ENCODE measurements at regions not wholly inside any gene's neighbourhood (a gene's known extent, or its start where the extent isn't known, plus 50 kb on each side); places are given as distances from the start of the nearest gene placed in this dataset.

DNA sequence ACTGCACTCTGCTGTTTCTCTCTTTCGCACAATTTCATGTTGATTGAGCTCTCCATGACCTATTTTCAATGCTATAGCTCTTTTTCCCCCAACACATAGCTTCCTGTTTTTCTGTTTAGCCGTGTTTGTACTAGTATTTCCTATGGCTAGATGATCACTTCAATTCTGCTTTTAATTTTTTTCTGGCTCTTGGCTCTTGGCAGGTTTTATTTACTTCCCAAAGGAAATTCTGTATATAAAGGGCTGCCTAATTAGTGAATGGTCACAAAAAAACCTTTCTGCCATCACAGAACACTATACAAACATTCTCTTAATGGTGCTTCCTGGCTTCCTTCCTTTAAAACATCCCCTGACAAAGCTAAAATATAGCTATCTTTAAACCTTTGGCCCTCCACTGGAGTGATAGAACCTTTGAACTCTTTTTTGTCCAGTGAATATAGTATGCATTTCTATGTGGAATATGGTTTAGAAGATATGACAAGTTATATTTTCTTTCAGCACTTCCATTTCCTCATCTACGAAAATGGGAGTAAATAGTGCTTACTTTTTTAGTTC lies 88.2 kb downstream of the RASSF9 start:
- TF ChIP-seq, protein P1, sequence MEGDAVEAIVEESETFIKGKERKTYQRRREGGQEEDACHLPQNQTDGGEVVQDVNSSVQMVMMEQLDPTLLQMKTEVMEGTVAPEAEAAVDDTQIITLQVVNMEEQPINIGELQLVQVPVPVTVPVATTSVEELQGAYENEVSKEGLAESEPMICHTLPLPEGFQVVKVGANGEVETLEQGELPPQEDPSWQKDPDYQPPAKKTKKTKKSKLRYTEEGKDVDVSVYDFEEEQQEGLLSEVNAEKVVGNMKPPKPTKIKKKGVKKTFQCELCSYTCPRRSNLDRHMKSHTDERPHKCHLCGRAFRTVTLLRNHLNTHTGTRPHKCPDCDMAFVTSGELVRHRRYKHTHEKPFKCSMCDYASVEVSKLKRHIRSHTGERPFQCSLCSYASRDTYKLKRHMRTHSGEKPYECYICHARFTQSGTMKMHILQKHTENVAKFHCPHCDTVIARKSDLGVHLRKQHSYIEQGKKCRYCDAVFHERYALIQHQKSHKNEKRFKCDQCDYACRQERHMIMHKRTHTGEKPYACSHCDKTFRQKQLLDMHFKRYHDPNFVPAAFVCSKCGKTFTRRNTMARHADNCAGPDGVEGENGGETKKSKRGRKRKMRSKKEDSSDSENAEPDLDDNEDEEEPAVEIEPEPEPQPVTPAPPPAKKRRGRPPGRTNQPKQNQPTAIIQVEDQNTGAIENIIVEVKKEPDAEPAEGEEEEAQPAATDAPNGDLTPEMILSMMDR (IDR thresholded peaks at IDR 0.05): no peak
- ChIA-PET POLR2A (no interaction called here), CTCF (no interaction called here)
- H3K27ac Mint-ChIP-seq: no peak overlapping the region
- H3K4me3 Mint-ChIP-seq: no peak overlapping the region
- no peak for DNase-seq
- no peaks in the 10 kb centered on the region for H3K27me3 Mint-ChIP-seq
- no peaks in the 10 kb centered on the region for H3K4me1 Mint-ChIP-seq
- no peaks in the 10 kb centered on the region for H3K36me3 Mint-ChIP-seq (ENCODE audit: low read depth)
- peaks cover 2% of the 10 kb centered on the region for H3K9me3 Mint-ChIP-seq
- intact Hi-C loops (cut with micrococcal nuclease): no loop called here
- no peak for ATAC-seq (ENCODE audit: low read depth)

Measured in activated B cell treated with CpG ODN at 0.5 μM for 24 hours (primary cell).